Stimulated activated CD4-positive, alpha-beta T cell treated with anti-CD3 and anti-CD28 coated beads, Interleukin-1b, Interleukin-23, amount 100 ng/mL, for 4 hours (primary cell): ENCODE measurements at regions not wholly inside any gene's neighbourhood (a gene's known extent, or its start where the extent isn't known, plus 50 kb on each side); places are given as distances from the start of the nearest gene placed in this dataset.

ENCODE experiments used
- DNase-seq, 2 donors: peaks; one replicate each; pipeline ENCODE4 v3.0.0-alpha.2; 2020; ENCODE audit warnings: low read depth in 2 of 2

GRCh38 chr9:36764364-36765076 lies 191.8 kb downstream of the MELK start:
- no peak for DNase-seq

- DNase-seq = no peak
These were observed 192.3 kb downstream of the MELK start for GRCh38 chr9:36765077-36765390.

GRCh38 chr9:36765468-36766341 lies 193.0 kb downstream of the MELK start:
- peak; percentile 87 to 88 for DNase-seq

GRCh38 chr9:36768677-36769076 lies 196.0 kb downstream of the MELK start:
- no peak for DNase-seq

- DNase-seq = no peak
These were observed 197.3 kb downstream of the MELK start for GRCh38 chr9:36770025-36770424.

- no peak for DNase-seq
These were observed 200.0 kb downstream of the MELK start for GRCh38 chr9:36772449-36773403.

GRCh38 chr9:36778682-36779081 lies 206.0 kb downstream of the MELK start:
- DNase-seq = no peak

GRCh38 chr9:36779582-36779981 lies 206.9 kb downstream of the MELK start:
- DNase-seq = no peak

- DNase-seq = no peak
These were observed 207.5 kb downstream of the MELK start for GRCh38 chr9:36780186-36780585.

GRCh38 chr9:36781533-36781932 lies 208.8 kb downstream of the MELK start:
- DNase-seq = no peak
